IMR-90 (cell line): ENCODE measurements at regions not wholly inside any gene's neighbourhood (a gene's known extent, or its start where the extent isn't known, plus 50 kb on each side); places are given as distances from the start of the nearest gene placed in this dataset.

Source experiments
- MAFK ChIP-seq: IDR thresholded peaks from 2 replicates; pipeline ENCODE4 v1.6.1; 2012; ENCODE audit warnings: low read depth, low read length, improper control_type of control experiment
- POLR2A ChIP-seq: IDR thresholded peaks from 2 replicates; pipeline ENCODE4 v1.6.1; 2012; ENCODE audit warnings: mild to moderate bottlenecking, low read depth, low read length
- RCOR1 ChIP-seq: IDR thresholded peaks from 2 replicates; pipeline ENCODE4 v1.6.1; 2012; ENCODE audit warnings: mild to moderate bottlenecking, low read length, improper control_type of control experiment; ENCODE audit not compliant: insufficient replicate concordance
- RFX5 ChIP-seq: IDR thresholded peaks from 2 replicates; pipeline ENCODE4 v1.8.0; 2012; ENCODE audit warnings: low read depth, mild to moderate bottlenecking, low read length, moderate library complexity
- TF ChIP-seq, protein P1 (sequence below): conservative IDR thresholded peaks from 2 replicates; pipeline ENCODE4 v1.5.1; 2012; ENCODE audit warnings: mild to moderate bottlenecking, low read depth, low read length, improper control_type of control experiment
- TF ChIP-seq, protein P2 (sequence below): fragments of 150-350 bp; IDR thresholded peaks from 2 replicates; pipeline ENCODE4 v1.6.1; 2017; ENCODE audit warnings: mild to moderate bottlenecking, antibody characterized with exemption, low read length, low read depth

DNA sequence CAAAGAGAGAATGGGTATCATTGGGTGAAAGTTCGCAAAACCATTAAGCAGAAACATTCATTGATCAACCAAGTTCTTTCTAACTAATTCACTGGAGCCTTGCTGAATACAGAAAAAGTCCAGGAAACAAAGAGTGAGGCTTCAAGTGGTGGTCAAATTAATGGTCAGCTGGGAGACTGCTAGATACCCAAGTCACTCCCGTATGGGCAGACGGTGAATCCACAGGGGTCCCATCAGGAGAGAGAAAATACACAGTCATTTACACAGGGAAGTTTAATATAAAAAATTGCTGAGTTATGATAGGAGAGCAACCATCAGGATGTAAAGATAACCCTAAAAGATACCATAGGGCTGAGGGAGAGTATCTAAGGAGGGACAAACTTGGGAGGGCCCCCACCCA lies 198.7 kb upstream of the DTNBP1 start:
- TF ChIP-seq, protein P1, sequence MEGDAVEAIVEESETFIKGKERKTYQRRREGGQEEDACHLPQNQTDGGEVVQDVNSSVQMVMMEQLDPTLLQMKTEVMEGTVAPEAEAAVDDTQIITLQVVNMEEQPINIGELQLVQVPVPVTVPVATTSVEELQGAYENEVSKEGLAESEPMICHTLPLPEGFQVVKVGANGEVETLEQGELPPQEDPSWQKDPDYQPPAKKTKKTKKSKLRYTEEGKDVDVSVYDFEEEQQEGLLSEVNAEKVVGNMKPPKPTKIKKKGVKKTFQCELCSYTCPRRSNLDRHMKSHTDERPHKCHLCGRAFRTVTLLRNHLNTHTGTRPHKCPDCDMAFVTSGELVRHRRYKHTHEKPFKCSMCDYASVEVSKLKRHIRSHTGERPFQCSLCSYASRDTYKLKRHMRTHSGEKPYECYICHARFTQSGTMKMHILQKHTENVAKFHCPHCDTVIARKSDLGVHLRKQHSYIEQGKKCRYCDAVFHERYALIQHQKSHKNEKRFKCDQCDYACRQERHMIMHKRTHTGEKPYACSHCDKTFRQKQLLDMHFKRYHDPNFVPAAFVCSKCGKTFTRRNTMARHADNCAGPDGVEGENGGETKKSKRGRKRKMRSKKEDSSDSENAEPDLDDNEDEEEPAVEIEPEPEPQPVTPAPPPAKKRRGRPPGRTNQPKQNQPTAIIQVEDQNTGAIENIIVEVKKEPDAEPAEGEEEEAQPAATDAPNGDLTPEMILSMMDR: no peak
- TF ChIP-seq MAFK (no peak), RCOR1 (no peak), RFX5 (no peak), POLR2A (no peak)
- TF ChIP-seq, protein P2, sequence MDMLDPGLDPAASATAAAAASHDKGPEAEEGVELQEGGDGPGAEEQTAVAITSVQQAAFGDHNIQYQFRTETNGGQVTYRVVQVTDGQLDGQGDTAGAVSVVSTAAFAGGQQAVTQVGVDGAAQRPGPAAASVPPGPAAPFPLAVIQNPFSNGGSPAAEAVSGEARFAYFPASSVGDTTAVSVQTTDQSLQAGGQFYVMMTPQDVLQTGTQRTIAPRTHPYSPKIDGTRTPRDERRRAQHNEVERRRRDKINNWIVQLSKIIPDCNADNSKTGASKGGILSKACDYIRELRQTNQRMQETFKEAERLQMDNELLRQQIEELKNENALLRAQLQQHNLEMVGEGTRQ: no peak
